CD4-positive, alpha-beta T cell treated with Interleukin-4 for 4 hours (primary cell): ENCODE measurements at regions not wholly inside any gene's neighbourhood (a gene's known extent, or its start where the extent isn't known, plus 50 kb on each side); places are given as distances from the start of the nearest gene placed in this dataset.

Experiments used
- DNase-seq: peaks from one replicate; pipeline ENCODE4 v3.0.0-alpha.2; 2020

GRCh38 chr13:111456452-111457230 is 136.2 kb downstream of the TEX29 start:
- DNase-seq, result no peak

GRCh38 chr13:111458001-111458531 is 137.6 kb downstream of the TEX29 start:
- no peak for DNase-seq

DNA sequence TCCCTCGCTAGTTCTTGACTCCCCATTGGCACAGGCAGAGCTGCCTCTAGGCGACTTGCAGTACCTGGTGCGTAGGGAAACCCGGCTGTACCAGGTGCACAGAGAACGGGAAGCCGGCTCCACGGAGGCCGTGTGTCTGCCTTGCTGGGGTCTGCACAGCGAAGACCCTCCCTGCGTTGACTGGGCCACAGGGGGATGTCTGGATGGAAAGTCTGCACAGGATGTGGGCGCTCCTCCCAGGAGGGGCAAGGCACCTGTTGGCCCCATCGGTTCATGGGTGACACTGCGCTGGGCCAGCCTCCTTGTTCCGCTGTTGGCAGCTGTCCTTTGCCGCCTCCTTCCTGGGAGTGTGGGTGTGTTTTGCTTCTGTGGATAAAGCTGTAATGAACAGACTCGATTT is 138.3 kb downstream of the TEX29 start:
- DNase-seq, result no peak

DNA sequence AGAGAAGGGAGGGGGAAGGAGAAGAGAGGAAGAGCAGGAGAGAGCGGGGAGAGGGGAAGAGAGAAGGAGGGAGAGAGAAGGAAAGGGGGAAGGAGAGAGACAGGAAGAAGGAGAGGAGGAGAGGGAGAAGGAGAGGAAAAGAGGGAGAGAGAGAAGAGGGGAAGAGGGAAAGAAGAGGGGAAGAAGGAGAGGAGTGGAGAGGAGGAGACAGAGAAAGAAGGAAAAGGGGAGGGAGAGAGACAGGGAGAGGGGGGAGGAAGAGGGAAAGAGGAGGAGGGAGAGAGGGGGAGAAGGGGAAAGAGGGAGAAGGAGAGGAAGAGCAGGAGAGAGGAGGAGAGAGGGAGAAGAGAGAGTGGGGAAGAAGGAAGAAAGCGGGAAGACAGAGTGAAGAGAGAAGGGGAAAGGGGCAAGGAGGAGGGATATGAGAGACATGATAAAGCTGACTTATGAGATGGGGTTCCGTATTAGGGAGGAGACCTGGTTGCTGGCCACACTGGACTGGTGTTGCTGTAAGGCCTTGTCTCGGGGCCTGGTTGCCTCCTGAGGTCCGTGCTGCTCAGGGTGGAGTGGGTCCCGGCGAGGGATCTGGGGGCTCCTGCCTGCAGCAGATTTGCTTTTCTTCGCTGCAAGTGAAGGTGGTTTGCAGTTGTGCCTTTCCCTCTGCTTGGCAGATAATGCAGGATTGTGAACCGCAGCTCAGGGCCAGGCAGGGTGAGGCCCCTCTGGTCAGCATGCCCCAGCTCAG is 139.5 kb downstream of the TEX29 start:
- no peak for DNase-seq

GRCh38 chr13:111460548-111461444 is 140.4 kb downstream of the TEX29 start:
- no peak for DNase-seq

DNA sequence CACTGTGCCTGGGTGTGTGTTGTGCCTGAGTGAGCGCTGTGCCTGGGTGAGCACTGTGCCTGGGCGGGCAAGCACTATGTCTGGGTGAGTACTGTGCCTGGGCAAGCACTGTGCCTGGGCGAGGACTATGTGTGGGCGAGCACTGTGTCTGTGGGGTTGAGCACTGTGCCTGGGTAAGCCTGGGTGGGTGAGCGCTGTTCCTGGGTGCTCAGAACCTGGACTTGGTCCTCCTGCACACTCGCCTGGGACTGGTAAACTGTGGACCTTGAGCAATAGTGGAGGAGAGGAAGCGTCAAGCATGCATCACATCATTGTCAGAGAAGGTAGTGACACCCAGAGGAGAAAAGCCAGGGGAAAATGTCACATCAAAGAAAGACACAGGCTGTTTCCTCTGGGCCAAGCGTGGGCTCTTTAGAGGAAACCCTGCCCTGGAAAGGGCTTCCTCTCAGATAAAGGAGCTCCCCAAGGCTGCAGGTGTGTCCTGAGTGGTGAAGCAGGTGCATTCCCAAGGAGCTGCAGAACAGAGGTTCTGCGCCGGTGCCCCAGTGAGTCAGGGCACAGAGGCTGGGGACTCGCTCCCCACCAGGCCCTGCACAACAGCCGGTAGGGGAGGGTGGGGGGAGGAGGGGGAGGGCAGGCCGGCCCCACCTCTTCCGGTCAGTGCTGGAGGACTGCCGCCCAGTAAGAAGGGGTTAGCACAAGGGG is 141.2 kb downstream of the TEX29 start:
- no peak for DNase-seq

DNA sequence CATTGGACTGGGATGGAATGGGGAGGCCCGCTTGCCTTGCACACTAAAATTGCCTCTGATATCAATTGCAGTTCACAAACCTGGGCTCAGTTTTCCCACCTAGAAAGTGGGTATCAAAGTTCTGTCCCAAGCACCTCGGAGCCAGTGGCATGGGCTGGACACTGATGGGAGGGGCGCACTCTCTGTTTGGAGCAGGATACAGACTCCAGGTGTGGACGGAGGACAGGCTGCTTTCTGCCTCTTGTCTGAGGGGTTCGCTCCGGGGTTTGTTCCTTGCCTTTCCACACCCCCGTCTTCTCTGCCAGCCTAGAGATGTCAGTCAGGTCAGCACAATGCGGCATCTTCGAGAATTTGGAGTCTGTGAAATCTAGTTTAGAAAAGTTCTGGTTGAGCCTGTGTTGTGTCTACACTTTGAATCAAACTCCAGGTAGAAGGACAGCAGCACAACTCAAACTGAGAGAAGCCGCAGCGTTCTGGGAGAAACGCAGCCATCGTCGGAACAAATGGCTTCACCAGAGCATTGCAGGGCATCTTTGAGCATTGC is 141.9 kb downstream of the TEX29 start:
- DNase-seq, result no peak

DNA sequence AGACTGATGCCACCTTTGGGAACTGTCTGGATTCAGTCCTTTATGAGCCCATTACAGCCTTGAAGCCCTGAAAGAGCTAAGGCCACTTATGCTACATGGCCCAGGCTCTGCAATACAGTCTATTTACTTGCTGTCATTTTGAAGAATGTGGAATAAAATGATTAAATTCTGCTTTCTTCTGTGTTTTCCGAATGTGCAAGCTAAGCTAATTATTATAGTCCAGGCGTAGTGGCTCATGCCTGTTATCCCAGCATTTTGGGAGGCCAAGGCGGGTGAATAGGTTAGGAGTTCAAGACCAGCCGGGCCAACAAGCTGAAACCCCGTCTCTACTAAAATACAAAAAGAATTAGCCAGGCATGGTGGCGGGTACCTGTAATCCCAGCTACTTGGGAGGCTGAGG is 142.5 kb downstream of the TEX29 start:
- DNase-seq, result no peak

DNA sequence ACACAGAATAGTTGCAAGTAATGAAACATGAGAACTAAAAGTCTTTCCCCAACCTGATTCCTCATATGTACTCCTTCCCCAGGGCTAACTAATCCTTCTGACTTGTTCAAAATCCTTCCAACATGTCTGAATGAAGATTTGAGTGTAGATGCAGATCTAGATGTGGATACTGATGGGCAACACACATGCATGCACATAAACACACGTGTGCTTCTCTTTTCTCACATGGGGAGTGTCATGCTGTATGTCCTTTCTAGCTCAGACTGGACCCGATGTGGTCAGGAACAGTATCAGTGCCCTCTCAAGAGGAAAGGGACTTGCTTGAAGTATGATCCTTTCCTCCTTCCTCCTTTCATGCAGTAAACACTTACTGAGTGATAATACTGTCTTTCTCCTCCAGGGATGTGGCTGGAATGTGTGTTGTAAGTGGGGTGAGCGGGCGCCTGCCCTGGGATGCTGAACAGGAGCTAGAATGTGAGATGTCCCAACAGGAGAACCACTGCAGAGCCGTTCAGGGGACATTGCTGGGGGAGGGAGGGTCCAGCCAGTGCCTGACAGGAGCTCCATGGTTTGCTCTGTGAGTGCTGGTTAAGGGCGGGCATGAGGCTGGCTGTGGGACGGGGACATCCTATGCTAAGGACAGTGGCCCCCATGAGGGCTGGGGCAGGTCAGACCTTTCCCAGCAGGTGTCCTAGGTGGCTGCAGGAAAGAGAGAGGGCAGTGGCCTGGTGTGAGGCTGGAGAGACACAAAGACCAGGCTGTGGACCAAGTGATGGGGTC is 146.9 kb downstream of the TEX29 start:
- DNase-seq, result no peak

GRCh38 chr13:111468037-111468959 is 147.9 kb downstream of the TEX29 start:
- DNase-seq, result no peak

- no peak for DNase-seq
These were observed 149.0 kb downstream of the TEX29 start for GRCh38 chr13:111469450-111469849.

DNA sequence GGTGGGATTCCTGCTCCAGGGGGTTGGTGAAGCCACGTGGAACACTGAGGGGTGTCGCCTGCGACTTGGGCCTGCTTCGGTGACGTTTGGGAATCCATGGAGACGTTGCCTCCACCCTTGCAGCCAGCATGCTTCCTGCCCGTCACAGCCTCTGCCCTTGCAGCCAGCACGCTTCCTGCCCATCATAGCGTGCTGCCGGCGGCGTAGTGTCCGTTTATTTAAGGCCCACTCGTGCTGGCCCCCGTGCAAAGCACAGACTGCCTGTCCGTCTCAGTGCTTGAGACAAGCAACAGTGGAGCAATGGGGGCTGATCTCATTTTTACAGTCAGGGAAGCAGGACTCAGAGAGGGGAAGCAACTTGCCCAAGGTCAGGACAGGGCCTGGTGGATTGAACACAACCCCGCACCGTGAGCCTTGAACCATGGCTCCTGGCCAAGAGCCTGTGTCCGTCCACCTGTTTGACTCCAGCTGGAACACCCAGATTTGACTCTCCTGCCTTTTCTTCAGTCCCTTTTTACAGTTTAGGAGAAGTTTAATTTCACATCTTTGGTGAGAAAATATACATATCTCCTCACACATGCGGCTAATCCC is 149.6 kb downstream of the TEX29 start:
- DNase-seq, result no peak

- DNase-seq, result no peak
These were observed 150.5 kb downstream of the TEX29 start for GRCh38 chr13:111470933-111471332.

DNA sequence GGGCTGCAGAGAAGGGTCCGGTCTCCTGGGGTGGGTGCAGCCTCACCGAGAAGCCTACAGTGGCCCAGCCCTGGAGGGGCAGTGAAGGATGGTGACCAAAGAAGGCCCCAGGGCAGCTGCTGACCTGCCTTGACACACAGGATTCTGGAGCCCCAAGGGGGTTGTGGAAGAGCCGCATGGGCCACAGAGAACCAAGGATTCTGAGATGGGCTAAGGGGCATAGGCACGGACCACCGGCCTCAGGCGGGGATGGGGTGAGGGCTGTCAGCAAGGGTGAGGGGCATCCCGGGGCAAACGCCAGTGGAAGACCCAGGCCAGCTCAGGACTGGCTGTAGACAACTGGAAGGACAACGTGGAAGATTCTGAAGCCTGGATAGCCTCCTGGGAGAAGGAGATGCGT is 151.6 kb downstream of the TEX29 start:
- DNase-seq, result no peak

DNA sequence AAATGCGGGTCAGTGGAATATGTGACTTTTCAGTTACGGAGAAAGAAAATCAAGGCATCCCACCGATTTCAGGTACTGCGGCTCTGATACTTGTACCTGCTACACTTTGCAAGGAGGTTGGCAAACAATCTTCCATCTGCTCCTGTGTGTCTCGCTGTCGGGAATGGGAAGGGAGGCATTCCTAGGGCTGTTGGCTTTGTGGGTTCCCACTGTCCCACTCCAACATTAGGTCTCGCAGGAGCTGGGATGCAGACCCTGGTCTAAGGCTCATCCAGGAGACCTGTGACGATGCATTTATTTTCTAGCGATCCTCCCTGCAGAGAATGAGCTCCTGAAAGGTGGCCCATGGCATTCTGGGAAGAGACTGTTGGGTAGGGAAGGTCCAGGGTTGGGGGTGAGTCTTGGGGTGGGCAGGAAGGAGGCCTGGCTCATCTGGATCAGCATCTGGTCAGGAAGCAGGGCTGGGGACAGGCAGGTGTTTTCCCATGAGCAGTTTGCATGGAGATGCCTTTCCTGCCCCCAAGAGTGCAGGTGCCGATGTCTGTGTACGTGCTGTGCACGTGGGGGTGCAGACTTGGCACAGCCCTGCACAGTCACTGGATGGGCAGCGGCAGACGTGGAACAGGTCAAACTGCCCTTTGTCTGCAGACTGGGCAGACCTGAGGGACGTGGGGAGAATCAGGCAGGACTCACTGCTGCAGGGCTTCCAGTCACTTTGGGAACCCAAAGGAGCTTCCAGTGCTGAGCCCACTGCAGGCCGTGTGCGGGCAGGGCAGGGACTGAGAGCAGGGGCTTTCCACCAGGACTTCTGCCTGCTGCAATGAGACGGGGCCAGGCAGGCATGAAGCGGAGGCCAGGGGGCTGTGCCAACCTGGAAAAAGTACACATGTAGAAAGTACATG is 152.4 kb downstream of the TEX29 start:
- no peak for DNase-seq

- DNase-seq, result peak; percentile 11
These were observed 153.9 kb downstream of the TEX29 start for GRCh38 chr13:111474136-111475002.

- DNase-seq, result no peak
These were observed 155.0 kb downstream of the TEX29 start for GRCh38 chr13:111475488-111475887.

DNA sequence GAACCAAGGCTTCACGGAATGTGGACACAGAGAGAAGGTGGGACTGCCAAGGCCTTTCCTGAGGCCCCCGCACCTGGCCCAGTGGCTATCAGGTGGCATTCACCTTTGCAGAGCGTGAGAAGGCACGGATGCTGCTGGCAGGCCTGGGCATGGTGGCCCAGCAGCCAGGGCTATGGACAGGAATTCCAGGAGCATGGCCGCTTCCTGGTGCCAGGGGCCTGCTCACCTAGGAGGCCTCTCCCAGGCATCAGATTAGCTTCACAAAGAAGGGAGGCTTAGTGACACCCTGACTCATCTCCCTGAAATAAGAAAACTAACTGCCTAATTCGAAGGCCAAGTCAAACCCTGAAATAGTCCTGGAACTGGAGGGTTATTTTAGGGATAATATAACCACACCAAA is 155.8 kb downstream of the TEX29 start:
- no peak for DNase-seq
